VCaP (cell line): ENCODE measurements at regions not wholly inside any gene's neighbourhood (a gene's known extent, or its start where the extent isn't known, plus 50 kb on each side); places are given as distances from the start of the nearest gene placed in this dataset.

Experiments
- H3K27ac ChIP-seq: fragments of 450-650 bp; 2 replicates; pipeline ENCODE4 v1.5.1; 2017
- CTCF ChIP-seq: fragments of 450-650 bp; conservative IDR thresholded peaks from 2 replicates; pipeline ENCODE4 v1.5.1; 2017; ENCODE audit warnings: mild to moderate bottlenecking, moderate library complexity

DNA sequence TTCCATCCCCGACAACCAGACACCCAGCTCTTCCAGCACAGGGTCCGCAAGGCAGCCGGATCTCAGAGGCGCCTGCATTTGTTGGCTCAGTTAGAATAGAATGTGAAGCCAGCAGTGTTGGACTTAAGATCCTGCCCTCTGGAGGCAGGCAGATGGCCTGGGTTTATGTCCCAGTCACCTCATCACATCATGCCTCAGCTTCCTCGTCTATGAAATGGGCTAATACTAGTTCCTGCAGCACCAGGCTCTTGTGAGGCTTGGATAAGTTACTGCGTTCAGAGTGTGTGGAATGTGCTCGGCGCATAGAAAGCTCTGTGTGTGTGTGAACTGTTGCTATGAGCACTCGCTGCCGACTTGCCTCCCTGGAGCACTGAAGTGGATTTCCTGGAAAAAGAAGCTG lies 202.5 kb upstream of the GPR26 start:
- H3K27ac ChIP-seq: no peak overlapping the region
- no peak for TF ChIP-seq CTCF

- no peak overlapping the region for H3K27ac ChIP-seq
Measured at GRCh38 chr10:123464430-123465323, 201.5 kb upstream of the GPR26 start.

DNA sequence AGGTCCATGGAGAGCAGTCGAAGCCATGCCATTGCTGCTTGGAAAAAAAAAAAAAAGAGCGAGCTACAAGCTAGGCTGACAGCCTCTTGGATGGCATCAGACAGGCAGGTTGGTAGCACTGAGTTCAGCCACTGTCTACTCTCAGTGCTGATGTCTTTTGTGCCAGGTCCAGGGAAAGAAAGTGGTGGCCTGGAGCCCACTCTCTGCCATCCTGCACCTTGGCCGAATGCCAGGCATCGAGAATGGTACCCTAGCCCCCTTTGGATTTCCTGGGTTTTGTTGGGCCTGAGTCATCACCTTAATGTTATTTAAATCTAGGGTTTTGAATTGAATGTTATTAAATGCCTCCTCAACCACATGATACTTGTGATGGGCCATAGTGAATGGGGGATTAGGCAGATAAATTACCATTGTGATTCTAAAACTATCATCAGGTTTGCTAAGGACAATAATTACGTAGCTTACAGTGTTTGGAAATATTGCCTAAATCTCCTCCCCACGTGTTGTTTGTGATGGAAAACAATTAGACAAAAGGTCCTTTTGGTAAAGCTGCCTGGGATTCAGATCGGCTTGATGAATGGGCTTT lies 195.7 kb upstream of the GPR26 start:
- H3K27ac ChIP-seq: no peak overlapping the region
- TF ChIP-seq CTCF: no peak

More at GRCh38 chr10:123464430-123465323, 201.5 kb upstream of the GPR26 start:
- TF ChIP-seq CTCF: no peak

DNA sequence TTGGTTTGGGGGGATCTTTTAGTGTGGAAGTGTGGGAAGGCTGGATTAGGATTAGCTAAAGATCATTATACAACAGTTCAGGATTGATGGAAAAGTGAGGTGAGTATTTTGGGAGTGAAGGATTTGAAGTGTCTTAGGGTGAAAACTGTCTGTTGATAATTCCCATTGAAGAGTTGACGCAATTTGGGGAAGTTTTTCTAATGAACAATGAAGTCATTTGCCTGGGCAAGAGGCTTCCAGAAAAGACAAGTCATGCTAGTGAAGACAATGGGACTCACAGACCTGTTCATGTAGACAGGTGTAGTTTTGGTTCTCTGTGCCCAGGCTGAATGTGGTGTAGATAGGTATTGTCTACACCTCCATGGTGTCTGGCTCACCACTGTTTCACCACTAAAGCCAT lies 194.3 kb upstream of the GPR26 start:
- TF ChIP-seq CTCF: no peak
- no peak overlapping the region for H3K27ac ChIP-seq

- no peak overlapping the region for H3K27ac ChIP-seq
- no peak for TF ChIP-seq CTCF
Measured at GRCh38 chr10:123472606-123473005, 193.5 kb upstream of the GPR26 start.

- no peak for TF ChIP-seq CTCF
- H3K27ac ChIP-seq: no peak overlapping the region
Measured at GRCh38 chr10:123474700-123475099, 191.5 kb upstream of the GPR26 start.

- no peak overlapping the region for H3K27ac ChIP-seq
- no peak for TF ChIP-seq CTCF
Measured at GRCh38 chr10:123475466-123475865, 190.7 kb upstream of the GPR26 start.
